ENCODE measurements at regions not wholly inside any gene's neighbourhood (a gene's known extent, or its start where the extent isn't known, plus 50 kb on each side); places are given as distances from the start of the nearest gene placed in this dataset.

- H4K5ac ChIP-seq (ENCODE audit: insufficient read length, low read depth, low read length), result no peak overlapping the region
- H4K20me1 ChIP-seq (replicated peaks in 1 of 2; ENCODE audit: control insufficient read depth in 1 of 2, insufficient read depth in 2 of 2, low read length in 2 of 2), result no peaks in the 10 kb centered on the region
- H2BK5ac ChIP-seq (ENCODE audit: low read depth, low read length), result no peak overlapping the region
- no peak overlapping the region for H2BK15ac ChIP-seq (ENCODE audit: low read length)
- FAIRE-seq (no peak), DNase-seq (ENCODE audit: low read depth in 1 of 2, low spot score in 2 of 2) (no peak)
- H2BK20ac ChIP-seq (ENCODE audit: low read length), result no peak overlapping the region
- H3K27ac ChIP-seq (ENCODE audit: low read depth, low read length), result no peak overlapping the region
- H3K18ac ChIP-seq (ENCODE audit: extremely low read depth, low read length), result no peak overlapping the region
- ChIA-PET CTCF (ENCODE audit: partially characterized antibody) (interaction anchor here (1.3 to 1.7 kb wide), 2 partner anchors 8 to 9 kb away, joined by 3 read pairs; no protein-coding TSS in a partner anchor), POLR2A (ENCODE audit: partially characterized antibody) (no interaction called here)
- 89% methylated on average over 5 of the region's 5 CpGs; no CpG with 5 or more reads in 1 of the 2 experiments for WGBS, 2 experiments (ENCODE audit: extremely low coverage in 1 of 2, insufficient coverage in 1 of 2, insufficient read length in 1 of 2, insufficient replicate concordance in 2 of 2, low coverage in 1 of 2, low lambda C conversion rate in 2 of 2, missing lambda C conversion rate in 1 of 2)
- no peak overlapping the region for H4K91ac ChIP-seq (replicated peaks; ENCODE audit: insufficient read length, low read length)
- no peaks in the 10 kb centered on the region for H3K27me3 ChIP-seq (replicated peaks in 1 of 4; ENCODE audit: control insufficient read depth in 3 of 4, extremely low read depth in 1 of 4, insufficient read depth in 3 of 4, low read length in 3 of 4)
- H3K9me3 ChIP-seq (ENCODE audit: insufficient read depth in 2 of 2, low read depth in 1 of 2, low read length in 1 of 2), result no peaks in the 10 kb centered on the region
- H3K9ac ChIP-seq (replicated peaks in 1 of 4; ENCODE audit: extremely low read depth in 1 of 4, low read depth in 3 of 4, low read length in 3 of 4), result no peak overlapping the region
- no peaks in the 10 kb centered on the region for H3K4me1 ChIP-seq (replicated peaks in 1 of 4; ENCODE audit: control insufficient read depth in 3 of 4, insufficient read depth in 4 of 4, low read length in 3 of 4)
- H3K4me2 ChIP-seq (ENCODE audit: insufficient read depth in 1 of 2, low read depth in 2 of 2, low read length in 2 of 2), result no peak overlapping the region
- H2AK5ac ChIP-seq (ENCODE audit: low read depth, low read length), result no peak overlapping the region
- H3K14ac ChIP-seq (ENCODE audit: insufficient read length), result no peak overlapping the region
- H3K36me3 ChIP-seq (ENCODE audit: control insufficient read depth in 2 of 4, insufficient read depth in 4 of 4, low read length in 3 of 4), result no peaks in the 10 kb centered on the region
- H2AFZ ChIP-seq (ENCODE audit: low read length), result no peak overlapping the region
- no peak overlapping the region for H3K4ac ChIP-seq (replicated peaks; ENCODE audit: insufficient read length, low read depth, low read length)
- TF ChIP-seq SAP30 (IDR thresholded peaks at IDR 0.05; ENCODE audit: insufficient read depth, insufficient replicate concordance, low read length) (no peak), TAF1 (IDR thresholded peaks at IDR 0.05; ENCODE audit: low read depth, low read length) (no peak), BCL11A (IDR thresholded peaks at IDR 0.05; ENCODE audit: low read depth in 2 of 2, low read length in 2 of 2) (no peak), TCF12 (IDR thresholded peaks at IDR 0.05; ENCODE audit: low read depth, low read length) (no peak), SRF (IDR thresholded peaks at IDR 0.05; ENCODE audit: low read depth, low read length) (no peak), JUND (IDR thresholded peaks at IDR 0.05; ENCODE audit: low read length) (no peak), MAX (IDR thresholded peaks at IDR 0.05) (no peak), SIN3A (conservative IDR thresholded peaks at IDR 0.05 in 1 of 2, IDR thresholded peaks at IDR 0.05 in 1 of 2; ENCODE audit: low read depth in 1 of 2, low read length in 2 of 2) (no peak), POLR2A (IDR thresholded peaks at IDR 0.05; ENCODE audit: control extremely low read depth in 1 of 2, low read depth in 2 of 2, low read length in 2 of 2) (no peak), CTBP2 (IDR thresholded peaks at IDR 0.05; ENCODE audit: borderline replicate concordance, insufficient read depth, insufficient read length, low read length) (no peak), EP300 (IDR thresholded peaks at IDR 0.05; ENCODE audit: borderline replicate concordance in 1 of 2, low read depth in 2 of 2, low read length in 2 of 2) (no peak), RBBP5 (IDR thresholded peaks at IDR 0.05; ENCODE audit: borderline replicate concordance, low read depth, low read length) (no peak)
- no peaks in the 10 kb centered on the region for H3K79me1 ChIP-seq (ENCODE audit: low read depth, low read length)
- H4K8ac ChIP-seq (ENCODE audit: extremely low read depth, insufficient read depth, low read length), result no peak overlapping the region
- H3K23me2 ChIP-seq (ENCODE audit: low read depth, low read length), result no peaks in the 10 kb centered on the region
- no peak overlapping the region for H3K23ac ChIP-seq (ENCODE audit: insufficient read length)
- no peak overlapping the region for H2BK120ac ChIP-seq (replicated peaks; ENCODE audit: low read depth, low read length)
- no peaks in the 10 kb centered on the region for H3K79me2 ChIP-seq (ENCODE audit: control insufficient read depth in 1 of 2, insufficient read depth in 2 of 2, low read length in 2 of 2)
- no peak overlapping the region for H3K4me3 ChIP-seq (ENCODE audit: extremely low read depth in 1 of 4, insufficient read depth in 2 of 4, low read depth in 3 of 4, low read length in 4 of 4)
- no peak overlapping the region for H2BK12ac ChIP-seq (ENCODE audit: low read depth, low read length)
- no peak overlapping the region for H3K56ac ChIP-seq (replicated peaks; ENCODE audit: insufficient read length, low read depth, low read length)
These were observed 63.3 kb upstream of the PCDH7 start for GRCh38 chr4:30656828-30657227.
